OCI-LY7 (cell line): ENCODE measurements at regions not wholly inside any gene's neighbourhood (a gene's known extent, or its start where the extent isn't known, plus 50 kb on each side); places are given as distances from the start of the nearest gene placed in this dataset.

Experiments used
- BruUV-seq: library from RNA; stranded (reverse); fragments of 400-500 nt; replicated peaks from 2 replicates; lab custom pipeline; 2021; lab: Mats Ljungman, UMichigan
- CTCF ChIA-PET: fragments of 300-600 bp; sonication (Branson Sonifier 250); formaldehyde crosslinking; loops from one replicate; lab custom pipeline; 2022; ENCODE audit warnings: antibody characterized with exemption; ENCODE audit not compliant: unreplicated experiment; lab: Charles Lee
- POLR2A ChIA-PET: fragments of 300-600 bp; sonication (Branson Sonifier 250); formaldehyde crosslinking; loops from one replicate; lab custom pipeline; 2022; ENCODE audit warnings: antibody characterized with exemption; lab: Charles Lee
- DNase-seq: peaks from one replicate; pipeline ENCODE4 v3.0.0-alpha.2; 2015; ENCODE audit warnings: low spot score
- H2AFZ ChIP-seq: fragments of 200-600 bp; sonication (generic), shearing (Covaris generic); 2 replicates; pipeline ENCODE4 v1.6.1; 2014; ENCODE audit warnings: mild to moderate bottlenecking, antibody characterized with exemption, low read length, moderate library complexity
- H3K27ac ChIP-seq: fragments of 200-600 bp; sonication (generic); 2 replicates; pipeline ENCODE4 v1.5.1; 2014; ENCODE audit warnings: mixed run types, low read depth, mild to moderate bottlenecking, moderate library complexity, low read length, inconsistent platforms; ENCODE audit not compliant: poor library complexity, severe bottlenecking
- H3K36me3 ChIP-seq: fragments of 200-600 bp; sonication (generic); 2 replicates; pipeline ENCODE4 v1.6.1; 2014; ENCODE audit warnings: mild to moderate bottlenecking, antibody characterized with exemption, low read length, moderate library complexity, mixed read lengths; ENCODE audit not compliant: insufficient read depth
- H3K4me1 ChIP-seq: fragments of 200-600 bp; sonication (generic); 2 replicates; pipeline ENCODE4 v1.5.1; 2014; ENCODE audit warnings: mild to moderate bottlenecking, low read length; ENCODE audit not compliant: insufficient read depth, poor library complexity, severe bottlenecking
- H3K4me2 ChIP-seq: fragments of 200-600 bp; sonication (generic); 2 replicates; pipeline ENCODE4 v1.6.1; 2014; ENCODE audit warnings: mild to moderate bottlenecking, low read length
- H3K4me3 ChIP-seq: fragments of 200-600 bp; sonication (generic); 2 replicates; pipeline ENCODE4 v1.5.1; 2014; ENCODE audit warnings: mild to moderate bottlenecking, low read depth, low read length; ENCODE audit not compliant: poor library complexity, severe bottlenecking
- H3K79me2 ChIP-seq: fragments of 200-600 bp; sonication (generic); 2 replicates; pipeline ENCODE4 v1.6.1; 2016; ENCODE audit warnings: low read depth, mild to moderate bottlenecking, low read length, moderate library complexity, mixed read lengths; ENCODE audit not compliant: insufficient read depth
- H3K9me2 ChIP-seq: fragments of 200-600 bp; sonication (generic); 2 replicates; pipeline ENCODE4 v1.6.1; 2016; ENCODE audit warnings: mild to moderate bottlenecking, low read length, mixed read lengths; ENCODE audit not compliant: insufficient read depth
- H3K9me3 ChIP-seq: fragments of 200-600 bp; sonication (generic); 2 replicates; pipeline ENCODE4 v1.6.1; 2014; ENCODE audit warnings: mild to moderate bottlenecking, mixed run types, low read length, mixed read lengths
- H4K20me1 ChIP-seq: fragments of 200-600 bp; sonication (generic); 2 replicates; pipeline ENCODE4 v1.6.1; 2014; ENCODE audit warnings: mild to moderate bottlenecking, antibody characterized with exemption, low read length, moderate library complexity, mixed read lengths; ENCODE audit not compliant: insufficient read depth
- CTCF ChIP-seq: fragments of 200-600 bp; sonication (generic); conservative IDR thresholded peaks from 2 replicates; pipeline ENCODE4 v1.5.1; 2014; ENCODE audit warnings: mild to moderate bottlenecking, antibody characterized with exemption, low read length, moderate library complexity, mixed read lengths
- EZH2phosphoT487 ChIP-seq: fragments of 200-600 bp; sonication (generic); IDR thresholded peaks from 2 replicates; pipeline ENCODE4 v1.6.1; 2018; ENCODE audit warnings: low read depth, borderline replicate concordance, mild to moderate bottlenecking, mixed run types, antibody characterized with exemption, low read length, moderate library complexity, mixed read lengths
- intact Hi-C: fragments of 100-400 bp; cut with micrococcal nuclease; formaldehyde crosslinking; loops from one replicate; pipeline ENCODE4 v1.10.0; 2022; ENCODE audit not compliant: unreplicated experiment

GRCh38 chr1:14263225-14263624 lies 335.3 kb upstream of the KAZN start:
- BruUV-seq: no TSS peak
- H3K4me1 ChIP-seq: peaks cover 42% of the 10 kb centered on the region
- CTCF ChIA-PET: no interaction called here
- H2AFZ ChIP-seq: peak overlapping the region; percentile 90
- no peak for DNase-seq
- no peaks in the 10 kb centered on the region for H4K20me1 ChIP-seq
- H3K4me3 ChIP-seq: no peak overlapping the region
- no peak overlapping the region for H3K27ac ChIP-seq
- POLR2A ChIA-PET: interaction anchor here (0.6 to 1.6 kb wide), 7 partner anchors 9 to 38 kb away, joined by 3 to 6 read pairs (median 4); no protein-coding TSS in a partner anchor
- H3K36me3 ChIP-seq: no peaks in the 10 kb centered on the region
- TF ChIP-seq EZH2phosphoT487 (no peak), CTCF (no peak)
- intact Hi-C loops: no loop called here
- H3K9me3 ChIP-seq: no peaks in the 10 kb centered on the region
- no peaks in the 10 kb centered on the region for H3K79me2 ChIP-seq
- peak overlapping the region; percentile 32 for H3K4me2 ChIP-seq
- no peaks in the 10 kb centered on the region for H3K9me2 ChIP-seq

GRCh38 chr1:14263671-14264070 lies 334.8 kb upstream of the KAZN start:
- Histone ChIP-seq H2AFZ (peak overlapping the region; percentile 90), H3K36me3 (no peaks in the 10 kb centered on the region), H3K4me2 (peak overlapping the region; percentile 32), H3K9me2 (no peaks in the 10 kb centered on the region), H3K4me3 (no peak overlapping the region), H3K27ac (no peak overlapping the region), H3K79me2 (no peaks in the 10 kb centered on the region), H3K9me3 (no peaks in the 10 kb centered on the region), H3K4me1 (peaks cover 43% of the 10 kb centered on the region), H4K20me1 (no peaks in the 10 kb centered on the region)
- intact Hi-C loops: no loop called here
- CTCF ChIA-PET: no interaction called here
- no peak for DNase-seq
- POLR2A ChIA-PET: interaction anchor here (0.6 to 1.2 kb wide), 3 partner anchors 9 to 18 kb away, joined by 3 to 5 read pairs (median 4); no protein-coding TSS in a partner anchor
- no TSS peak for BruUV-seq
- TF ChIP-seq EZH2phosphoT487: no peak
- TF ChIP-seq CTCF: no peak

- Histone ChIP-seq H3K4me3 (no peak overlapping the region), H3K4me1 (peaks cover 39% of the 10 kb centered on the region), H3K79me2 (no peaks in the 10 kb centered on the region), H3K27ac (no peak overlapping the region), H3K9me2 (no peaks in the 10 kb centered on the region), H3K4me2 (peak overlapping the region; percentile 14; the same call in 1 of the 2 replicates), H3K9me3 (no peaks in the 10 kb centered on the region), H4K20me1 (no peaks in the 10 kb centered on the region), H3K36me3 (no peaks in the 10 kb centered on the region), H2AFZ (peak overlapping the region; percentile 20; the same call in 1 of the 2 replicates)
- BruUV-seq: no TSS peak
- ChIA-PET POLR2A (no interaction called here), CTCF (no interaction called here)
- no peak for DNase-seq
- intact Hi-C loops: no loop called here
- TF ChIP-seq CTCF (no peak; the same call in 1 of the 2 replicates), EZH2phosphoT487 (no peak)
Observed at GRCh38 chr1:14265495-14265894, 333.0 kb upstream of the KAZN start.
